Neural progenitor cell (in vitro differentiated cells): ENCODE measurements at regions not wholly inside any gene's neighbourhood (a gene's known extent, or its start where the extent isn't known, plus 50 kb on each side); places are given as distances from the start of the nearest gene placed in this dataset.

Experiments
- EZH2 ChIP-seq: fragments of 200-600 bp; sonication (generic); IDR thresholded peaks from 2 replicates; pipeline ENCODE4 v1.6.1; 2017; ENCODE audit warnings: antibody characterized with exemption, mild to moderate bottlenecking, moderate library complexity
- EZH2phosphoT487 ChIP-seq: fragments of 200-600 bp; sonication (generic); IDR thresholded peaks from 2 replicates; pipeline ENCODE4 v1.6.1; 2017; ENCODE audit warnings: antibody characterized with exemption
- TF ChIP-seq, protein P1 (sequence below): fragments of 200-600 bp; sonication (generic); IDR thresholded peaks from 2 replicates; pipeline ENCODE4 v1.5.1; 2017; ENCODE audit warnings: antibody characterized with exemption, mild to moderate bottlenecking

GRCh38 chr6:30826961-30827342 lies 57.4 kb upstream of the DDR1 start:
- TF ChIP-seq EZH2, result no peak
- TF ChIP-seq, protein P1, sequence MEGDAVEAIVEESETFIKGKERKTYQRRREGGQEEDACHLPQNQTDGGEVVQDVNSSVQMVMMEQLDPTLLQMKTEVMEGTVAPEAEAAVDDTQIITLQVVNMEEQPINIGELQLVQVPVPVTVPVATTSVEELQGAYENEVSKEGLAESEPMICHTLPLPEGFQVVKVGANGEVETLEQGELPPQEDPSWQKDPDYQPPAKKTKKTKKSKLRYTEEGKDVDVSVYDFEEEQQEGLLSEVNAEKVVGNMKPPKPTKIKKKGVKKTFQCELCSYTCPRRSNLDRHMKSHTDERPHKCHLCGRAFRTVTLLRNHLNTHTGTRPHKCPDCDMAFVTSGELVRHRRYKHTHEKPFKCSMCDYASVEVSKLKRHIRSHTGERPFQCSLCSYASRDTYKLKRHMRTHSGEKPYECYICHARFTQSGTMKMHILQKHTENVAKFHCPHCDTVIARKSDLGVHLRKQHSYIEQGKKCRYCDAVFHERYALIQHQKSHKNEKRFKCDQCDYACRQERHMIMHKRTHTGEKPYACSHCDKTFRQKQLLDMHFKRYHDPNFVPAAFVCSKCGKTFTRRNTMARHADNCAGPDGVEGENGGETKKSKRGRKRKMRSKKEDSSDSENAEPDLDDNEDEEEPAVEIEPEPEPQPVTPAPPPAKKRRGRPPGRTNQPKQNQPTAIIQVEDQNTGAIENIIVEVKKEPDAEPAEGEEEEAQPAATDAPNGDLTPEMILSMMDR, result no peak
- no peak for TF ChIP-seq EZH2phosphoT487
